Activated T-cell treated with anti-CD3 and anti-CD28 coated beads for 4 hours (primary cell): ENCODE measurements at regions not wholly inside any gene's neighbourhood (a gene's known extent, or its start where the extent isn't known, plus 50 kb on each side); places are given as distances from the start of the nearest gene placed in this dataset.
"Not testable (repeated sequence)": the region's sequence is repeated elsewhere in the genome, so short reads cannot be mapped to it uniquely, and the experiment has no call there.

Source experiments
- DNase-seq: peaks from one replicate; pipeline ENCODE4 v3.0.0-alpha.2; 2020

GRCh38 chr3:187536185-187536584 is 134.0 kb downstream of the SST start:
- no peak for DNase-seq

GRCh38 chr3:187533797-187534196 is 136.4 kb downstream of the SST start:
- no peak for DNase-seq

GRCh38 chr3:187531831-187532230 is 138.4 kb downstream of the SST start:
- DNase-seq, result no peak

GRCh38 chr3:187522890-187523289 is 147.3 kb downstream of the SST start:
- no peak for DNase-seq

GRCh38 chr3:187522293-187522692 is 147.9 kb downstream of the SST start:
- DNase-seq, result no peak

GRCh38 chr3:187521546-187521945 is 148.6 kb downstream of the SST start:
- no peak for DNase-seq

GRCh38 chr3:187520027-187520945 is 149.9 kb downstream of the SST start:
- no peak for DNase-seq

GRCh38 chr3:187519428-187519890 is 150.7 kb downstream of the SST start:
- no peak for DNase-seq

GRCh38 chr3:187518616-187519015 is 150.4 kb downstream of the RTP4 start:
- DNase-seq, result no peak

GRCh38 chr3:187518207-187518606 is 150.0 kb downstream of the RTP4 start:
- DNase-seq, result no peak

GRCh38 chr3:187516446-187517185 is 148.4 kb downstream of the RTP4 start:
- DNase-seq, result no peak

GRCh38 chr3:187507905-187508304 is 139.7 kb downstream of the RTP4 start:
- no peak for DNase-seq

- DNase-seq, result no peak
Measured at GRCh38 chr3:187507266-187507665, 139.1 kb downstream of the RTP4 start.

GRCh38 chr3:187504435-187504834 is 136.2 kb downstream of the RTP4 start:
- no peak for DNase-seq

GRCh38 chr3:187498211-187498724 is 130.1 kb downstream of the RTP4 start:
- no peak for DNase-seq

- no peak for DNase-seq
Measured at GRCh38 chr3:187497052-187497451, 128.9 kb downstream of the RTP4 start.

GRCh38 chr3:187494056-187494455 is 125.9 kb downstream of the RTP4 start:
- DNase-seq, result not testable (repeated sequence)

- DNase-seq, result no peak
Measured at GRCh38 chr3:187491371-187491770, 123.2 kb downstream of the RTP4 start.

GRCh38 chr3:187490366-187490765 is 122.2 kb downstream of the RTP4 start:
- DNase-seq, result no peak

GRCh38 chr3:187484547-187485295 is 116.5 kb downstream of the RTP4 start:
- DNase-seq, result no peak

GRCh38 chr3:187481426-187481825 is 113.2 kb downstream of the RTP4 start:
- DNase-seq, result no peak

- DNase-seq, result not testable (repeated sequence)
Measured at GRCh38 chr3:187475613-187476012, 107.4 kb downstream of the RTP4 start.
